Activated T-cell treated with anti-CD3 and anti-CD28 coated beads, Interleukin-2, amount 50 U/mL, for 4 hours (primary cell): ENCODE measurements at regions not wholly inside any gene's neighbourhood (a gene's known extent, or its start where the extent isn't known, plus 50 kb on each side); places are given as distances from the start of the nearest gene placed in this dataset.

Experiments
- ATAC-seq, 2 donors: fragments of 200-7000 bp; cut with Tn5 transposase; one replicate each; pipeline ENCODE4 v1.10.0; 2021
- DNase-seq: peaks from one replicate; pipeline ENCODE4 v3.0.0-alpha.2; 2020
- H3K27me3 Mint-ChIP-seq: one replicate; pipeline ENCODE4 v1.8.0; 2021; ENCODE audit warnings: low read depth, mixed read lengths
- H3K36me3 Mint-ChIP-seq: one replicate; pipeline ENCODE4 v1.8.0; 2022; ENCODE audit warnings: mixed read lengths; ENCODE audit not compliant: insufficient read depth
- H3K4me1 Mint-ChIP-seq: one replicate; pipeline ENCODE4 v1.8.0; 2021; ENCODE audit warnings: low read depth, mixed read lengths
- H3K4me3 Mint-ChIP-seq: one replicate; pipeline ENCODE4 v1.8.0; 2021; ENCODE audit warnings: mild to moderate bottlenecking, moderate library complexity, mixed read lengths
- H3K9me3 Mint-ChIP-seq: one replicate; pipeline ENCODE4 v1.8.0; 2021; ENCODE audit warnings: mixed read lengths

GRCh38 chr16:62585041-62585545, 548.9 kb upstream of the CDH8 start:
- Mint-ChIP-seq H3K4me1 (no peaks in the 10 kb centered on the region), H3K4me3 (no peak overlapping the region), H3K9me3 (peaks cover 27% of the 10 kb centered on the region), H3K27me3 (no peaks in the 10 kb centered on the region), H3K36me3 (no peaks in the 10 kb centered on the region)
- ATAC-seq (no peak), DNase-seq (no peak)

GRCh38 chr16:62583414-62583813, 547.2 kb upstream of the CDH8 start:
- no peaks in the 10 kb centered on the region for H3K36me3 Mint-ChIP-seq
- no peaks in the 10 kb centered on the region for H3K27me3 Mint-ChIP-seq
- ATAC-seq (no peak), DNase-seq (no peak)
- H3K4me3 Mint-ChIP-seq, result no peak overlapping the region
- H3K9me3 Mint-ChIP-seq, result peaks cover 24% of the 10 kb centered on the region
- H3K4me1 Mint-ChIP-seq, result no peaks in the 10 kb centered on the region

GRCh38 chr16:62573466-62573865, 537.2 kb upstream of the CDH8 start:
- no peaks in the 10 kb centered on the region for H3K4me1 Mint-ChIP-seq
- no peaks in the 10 kb centered on the region for H3K36me3 Mint-ChIP-seq
- H3K9me3 Mint-ChIP-seq, result peaks cover 17% of the 10 kb centered on the region
- DNase-seq (no peak), ATAC-seq (no peak)
- no peaks in the 10 kb centered on the region for H3K27me3 Mint-ChIP-seq
- no peak overlapping the region for H3K4me3 Mint-ChIP-seq

GRCh38 chr16:62568926-62569325, 532.7 kb upstream of the CDH8 start:
- Mint-ChIP-seq H3K36me3 (no peaks in the 10 kb centered on the region), H3K9me3 (peaks cover 6% of the 10 kb centered on the region), H3K4me1 (no peaks in the 10 kb centered on the region), H3K4me3 (no peak overlapping the region), H3K27me3 (no peaks in the 10 kb centered on the region)
- DNase-seq, result no peak
- ATAC-seq, result no peak

- Mint-ChIP-seq H3K4me3 (no peak overlapping the region), H3K27me3 (no peaks in the 10 kb centered on the region), H3K4me1 (no peaks in the 10 kb centered on the region), H3K36me3 (no peaks in the 10 kb centered on the region), H3K9me3 (peaks cover 6% of the 10 kb centered on the region)
- DNase-seq, result no peak
- ATAC-seq, result no peak
Observed at GRCh38 chr16:62565706-62566105, 529.5 kb upstream of the CDH8 start.

GRCh38 chr16:62564291-62564690, 528.1 kb upstream of the CDH8 start:
- DNase-seq (no peak), ATAC-seq (no peak)
- Mint-ChIP-seq H3K27me3 (no peaks in the 10 kb centered on the region), H3K36me3 (no peaks in the 10 kb centered on the region), H3K4me3 (no peak overlapping the region), H3K9me3 (peaks cover 15% of the 10 kb centered on the region), H3K4me1 (no peaks in the 10 kb centered on the region)

- Mint-ChIP-seq H3K36me3 (no peaks in the 10 kb centered on the region), H3K4me1 (no peaks in the 10 kb centered on the region), H3K9me3 (peaks cover 29% of the 10 kb centered on the region), H3K27me3 (no peaks in the 10 kb centered on the region), H3K4me3 (no peak overlapping the region)
- DNase-seq (no peak), ATAC-seq (no peak)
Observed at GRCh38 chr16:62562121-62562520, 525.9 kb upstream of the CDH8 start.

- H3K4me3 Mint-ChIP-seq, result no peak overlapping the region
- H3K36me3 Mint-ChIP-seq, result no peaks in the 10 kb centered on the region
- H3K9me3 Mint-ChIP-seq, result peaks cover 26% of the 10 kb centered on the region
Observed at GRCh38 chr16:62549875-62550274, 513.6 kb upstream of the CDH8 start.

GRCh38 chr16:62548095-62548494, 511.9 kb upstream of the CDH8 start:
- H3K36me3 Mint-ChIP-seq, result no peaks in the 10 kb centered on the region
- H3K4me1 Mint-ChIP-seq, result no peaks in the 10 kb centered on the region
- peaks cover 26% of the 10 kb centered on the region for H3K9me3 Mint-ChIP-seq
- H3K27me3 Mint-ChIP-seq, result no peaks in the 10 kb centered on the region
- H3K4me3 Mint-ChIP-seq, result no peak overlapping the region
- ATAC-seq (no peak), DNase-seq (no peak)

More at GRCh38 chr16:62549875-62550274, 513.6 kb upstream of the CDH8 start:
- H3K27me3 Mint-ChIP-seq, result no peaks in the 10 kb centered on the region
- DNase-seq, result no peak
- H3K4me1 Mint-ChIP-seq, result no peaks in the 10 kb centered on the region
- ATAC-seq, result no peak

- H3K4me3 Mint-ChIP-seq, result no peak overlapping the region
- no peaks in the 10 kb centered on the region for H3K27me3 Mint-ChIP-seq
- DNase-seq (no peak), ATAC-seq (no peak)
- peaks cover 23% of the 10 kb centered on the region for H3K9me3 Mint-ChIP-seq
- no peaks in the 10 kb centered on the region for H3K36me3 Mint-ChIP-seq
- H3K4me1 Mint-ChIP-seq, result no peaks in the 10 kb centered on the region
Observed at GRCh38 chr16:62546701-62547100, 510.5 kb upstream of the CDH8 start.

- Mint-ChIP-seq H3K36me3 (no peaks in the 10 kb centered on the region), H3K27me3 (no peaks in the 10 kb centered on the region), H3K9me3 (peaks cover 20% of the 10 kb centered on the region), H3K4me1 (no peaks in the 10 kb centered on the region), H3K4me3 (no peak overlapping the region)
- no peak for ATAC-seq
- DNase-seq, result no peak
Observed at GRCh38 chr16:62545039-62545438, 508.8 kb upstream of the CDH8 start.

GRCh38 chr16:62543516-62543915, 507.3 kb upstream of the CDH8 start:
- H3K4me1 Mint-ChIP-seq, result no peaks in the 10 kb centered on the region

GRCh38 chr16:62539657-62540056, 503.4 kb upstream of the CDH8 start:
- ATAC-seq (no peak), DNase-seq (no peak)
- H3K4me3 Mint-ChIP-seq, result no peak overlapping the region
- H3K27me3 Mint-ChIP-seq, result no peaks in the 10 kb centered on the region
- H3K36me3 Mint-ChIP-seq, result no peaks in the 10 kb centered on the region
- peaks cover 15% of the 10 kb centered on the region for H3K9me3 Mint-ChIP-seq
- no peaks in the 10 kb centered on the region for H3K4me1 Mint-ChIP-seq

More at GRCh38 chr16:62543516-62543915, 507.3 kb upstream of the CDH8 start:
- no peak for ATAC-seq
- Mint-ChIP-seq H3K4me3 (no peak overlapping the region), H3K36me3 (no peaks in the 10 kb centered on the region), H3K27me3 (no peaks in the 10 kb centered on the region), H3K9me3 (peaks cover 14% of the 10 kb centered on the region)
- no peak for DNase-seq

GRCh38 chr16:62530426-62530825, 494.2 kb upstream of the CDH8 start:
- no peaks in the 10 kb centered on the region for H3K36me3 Mint-ChIP-seq
- H3K4me1 Mint-ChIP-seq, result no peaks in the 10 kb centered on the region
- peaks cover 36% of the 10 kb centered on the region for H3K9me3 Mint-ChIP-seq
- no peak overlapping the region for H3K4me3 Mint-ChIP-seq
- DNase-seq (no peak), ATAC-seq (no peak)
- no peaks in the 10 kb centered on the region for H3K27me3 Mint-ChIP-seq

GRCh38 chr16:62516001-62516400, 479.8 kb upstream of the CDH8 start:
- Mint-ChIP-seq H3K4me1 (no peaks in the 10 kb centered on the region), H3K9me3 (peaks cover 21% of the 10 kb centered on the region), H3K4me3 (no peak overlapping the region), H3K27me3 (no peaks in the 10 kb centered on the region), H3K36me3 (no peaks in the 10 kb centered on the region)
- ATAC-seq (no peak), DNase-seq (no peak)

GRCh38 chr16:62503073-62503472, 466.8 kb upstream of the CDH8 start:
- peaks cover 28% of the 10 kb centered on the region for H3K9me3 Mint-ChIP-seq
- no peaks in the 10 kb centered on the region for H3K4me1 Mint-ChIP-seq
- no peak overlapping the region for H3K4me3 Mint-ChIP-seq

More at GRCh38 chr16:62503073-62503472, 466.8 kb upstream of the CDH8 start:
- Mint-ChIP-seq H3K27me3 (no peaks in the 10 kb centered on the region), H3K36me3 (no peaks in the 10 kb centered on the region)
- ATAC-seq, result no peak
- no peak for DNase-seq
